HEK293 (cell line): ENCODE measurements at regions not wholly inside any gene's neighbourhood (a gene's known extent, or its start where the extent isn't known, plus 50 kb on each side); places are given as distances from the start of the nearest gene placed in this dataset.

Experiments used
- OSR2 ChIP-seq: fragments of 450-650 bp; formaldehyde crosslinking; IDR thresholded peaks from 2 replicates; pipeline ENCODE4 v1.5.1; 2016; ENCODE audit warnings: missing biosample characterization, missing genetic modification characterization
- TCF7L2 ChIP-seq: IDR thresholded peaks from 2 replicates; pipeline ENCODE4 v1.6.1; 2011; ENCODE audit warnings: low read depth, mild to moderate bottlenecking, inconsistent platforms, low read length, moderate library complexity, borderline replicate concordance
- ZNF292 ChIP-seq: fragments of 450-650 bp; formaldehyde crosslinking; IDR thresholded peaks from 2 replicates; pipeline ENCODE4 v1.5.1; 2016; ENCODE audit warnings: low read depth, missing biosample characterization, missing genetic modification characterization, borderline replicate concordance
- ZNF423 ChIP-seq: fragments of 450-650 bp; formaldehyde crosslinking; IDR thresholded peaks from 2 replicates; pipeline ENCODE4 v1.5.1; 2016; ENCODE audit warnings: missing biosample characterization, missing genetic modification characterization
- TF ChIP-seq, protein P1 (sequence below): fragments of 450-650 bp; formaldehyde crosslinking; IDR thresholded peaks from 2 replicates; pipeline ENCODE4 v1.5.1; 2016; ENCODE audit warnings: missing biosample characterization, missing genetic modification characterization

DNA sequence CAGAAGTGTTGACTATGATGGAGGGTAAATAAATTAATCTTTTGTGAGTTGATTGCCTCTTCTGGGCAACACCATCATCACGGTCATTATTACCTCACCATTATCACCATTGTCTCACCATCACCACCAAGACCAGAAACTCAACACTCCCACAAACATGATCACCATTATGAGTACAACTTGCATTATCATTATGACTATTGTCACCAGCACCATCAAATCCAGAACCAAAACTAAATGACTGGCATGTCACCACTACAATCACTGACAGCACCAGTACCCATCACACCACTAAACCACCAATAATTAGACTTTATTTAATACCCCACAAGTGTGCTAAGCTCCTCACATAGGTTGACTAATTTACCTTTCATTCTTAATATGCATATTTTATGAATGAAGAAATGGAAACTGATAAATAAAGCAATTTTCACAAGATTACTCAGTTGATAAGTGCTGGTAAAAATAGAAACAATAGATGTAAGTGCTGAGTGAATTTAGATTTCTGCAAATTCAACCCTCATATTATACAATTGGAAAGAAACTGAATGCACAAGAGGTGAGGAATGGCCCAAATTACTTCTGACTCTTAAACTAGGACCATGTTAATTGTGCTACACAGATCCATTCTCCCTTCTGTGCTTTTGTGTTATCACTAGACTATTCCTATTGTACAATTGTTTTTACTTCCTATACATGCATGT, 517.8 kb upstream of the PAPPA start:
- TF ChIP-seq TCF7L2 (no peak), OSR2 (tag by site-specific recombination) (no peak), ZNF423 (tag by site-specific recombination) (no peak), ZNF292 (tag by site-specific recombination) (no peak)
- TF ChIP-seq, protein P1, sequence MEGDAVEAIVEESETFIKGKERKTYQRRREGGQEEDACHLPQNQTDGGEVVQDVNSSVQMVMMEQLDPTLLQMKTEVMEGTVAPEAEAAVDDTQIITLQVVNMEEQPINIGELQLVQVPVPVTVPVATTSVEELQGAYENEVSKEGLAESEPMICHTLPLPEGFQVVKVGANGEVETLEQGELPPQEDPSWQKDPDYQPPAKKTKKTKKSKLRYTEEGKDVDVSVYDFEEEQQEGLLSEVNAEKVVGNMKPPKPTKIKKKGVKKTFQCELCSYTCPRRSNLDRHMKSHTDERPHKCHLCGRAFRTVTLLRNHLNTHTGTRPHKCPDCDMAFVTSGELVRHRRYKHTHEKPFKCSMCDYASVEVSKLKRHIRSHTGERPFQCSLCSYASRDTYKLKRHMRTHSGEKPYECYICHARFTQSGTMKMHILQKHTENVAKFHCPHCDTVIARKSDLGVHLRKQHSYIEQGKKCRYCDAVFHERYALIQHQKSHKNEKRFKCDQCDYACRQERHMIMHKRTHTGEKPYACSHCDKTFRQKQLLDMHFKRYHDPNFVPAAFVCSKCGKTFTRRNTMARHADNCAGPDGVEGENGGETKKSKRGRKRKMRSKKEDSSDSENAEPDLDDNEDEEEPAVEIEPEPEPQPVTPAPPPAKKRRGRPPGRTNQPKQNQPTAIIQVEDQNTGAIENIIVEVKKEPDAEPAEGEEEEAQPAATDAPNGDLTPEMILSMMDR (tag by site-specific recombination), result no peak
